Thyroid gland (tissue), 4 donors: ENCODE measurements at regions not wholly inside any gene's neighbourhood (a gene's known extent, or its start where the extent isn't known, plus 50 kb on each side); places are given as distances from the start of the nearest gene placed in this dataset.
"Not testable (repeated sequence)": the region's sequence is repeated elsewhere in the genome, so short reads cannot be mapped to it uniquely, and the experiment has no call there.

Source experiments
- DNase-seq, 2 donors: peaks; one replicate each; pipeline ENCODE4 v3.0.0-alpha.2; 2019
- H3K27ac ChIP-seq, 3 donors: fragments of 200-600 bp; sonication (generic); 1 replicate in 2 of 3; 2 replicates in 1 of 3; pipeline ENCODE4 v1.5.1; 2016 to 2019; ENCODE audit warnings: mild to moderate bottlenecking in 1 of 3, moderate library complexity in 1 of 3
- H3K27me3 ChIP-seq: fragments of 200-600 bp; sonication (generic); one replicate; pipeline ENCODE4 v1.5.1; 2019
- H3K36me3 ChIP-seq, 2 donors: fragments of 200-600 bp; sonication (generic); one replicate each; pipeline ENCODE4 v1.5.1; 2016 to 2019
- H3K4me1 ChIP-seq, 2 donors: fragments of 200-600 bp; sonication (generic); one replicate each; pipeline ENCODE4 v1.5.1; 2017 to 2019
- H3K4me3 ChIP-seq, 3 donors: fragments of 200-600 bp; sonication (generic); replicated peaks in 1 of 3; 1 replicate in 2 of 3; 2 replicates in 1 of 3; pipeline ENCODE4 v1.5.1; 2016; ENCODE audit warnings: mild to moderate bottlenecking in 1 of 3
- H3K9me3 ChIP-seq: fragments of 200-600 bp; sonication (generic); one replicate; pipeline ENCODE4 v1.5.1; 2017
- POLR2A ChIP-seq, 2 donors: fragments of 450-650 bp; IDR thresholded peaks; one replicate each; pipeline ENCODE4 v1.6.1; 2017; ENCODE audit warnings: antibody characterized with exemption in 2 of 2, mild to moderate bottlenecking in 2 of 2, moderate library complexity in 1 of 2
- WGBS, 2 donors: methylation state at CpG; one replicate each; pipeline ENCODE4 v1.1.5; 2017; 5-methylcytosine and 5-hydroxymethylcytosine counted together
- intact Hi-C: fragments of 100-400 bp; cut with DNase I; formaldehyde crosslinking; loops from one replicate; pipeline ENCODE4 v1.15.1; 2023
- TF ChIP-seq, protein P1 (sequence below), 6 experiments: fragments of 200-600 bp in 3 of 6; fragments of 450-650 bp in 3 of 6; sonication (generic) in 3 of 6; IDR thresholded peaks; one replicate each; pipeline ENCODE4 v1.5.1; 2016 to 2019; ENCODE audit warnings: antibody characterized with exemption in 6 of 6, mild to moderate bottlenecking in 2 of 6, inconsistent platforms in 1 of 6, moderate library complexity in 1 of 6

DNA sequence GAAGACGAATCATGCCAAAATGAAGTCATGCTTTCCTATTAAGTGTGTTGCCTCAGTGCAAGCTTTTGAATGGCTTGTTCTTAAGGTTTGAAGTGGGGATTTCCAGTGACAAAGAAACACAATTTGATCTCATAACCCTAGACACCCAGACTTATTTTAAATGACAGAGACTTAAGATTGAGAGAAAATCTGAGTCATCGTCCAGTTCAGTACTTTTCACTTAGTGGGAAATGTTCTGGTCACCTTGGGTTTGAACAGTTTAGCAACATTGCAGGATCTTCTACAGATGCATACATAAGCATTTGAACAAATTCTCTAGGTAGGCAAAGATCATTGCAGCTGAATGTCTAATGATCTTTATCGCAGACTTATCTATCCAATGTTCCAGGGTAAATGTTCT, 926.7 kb upstream of the ADAMTS5 start:
- H3K9me3 ChIP-seq, H3K4me1 ChIP-seq, H3K36me3 ChIP-seq, DNase-seq, H3K4me3 ChIP-seq, H3K27ac ChIP-seq, intact Hi-C loops, H3K27me3 ChIP-seq: not testable (repeated sequence)
- 70 to 87% methylated on average over 2 of the region's 3 CpGs for WGBS, 2 donors

DNA sequence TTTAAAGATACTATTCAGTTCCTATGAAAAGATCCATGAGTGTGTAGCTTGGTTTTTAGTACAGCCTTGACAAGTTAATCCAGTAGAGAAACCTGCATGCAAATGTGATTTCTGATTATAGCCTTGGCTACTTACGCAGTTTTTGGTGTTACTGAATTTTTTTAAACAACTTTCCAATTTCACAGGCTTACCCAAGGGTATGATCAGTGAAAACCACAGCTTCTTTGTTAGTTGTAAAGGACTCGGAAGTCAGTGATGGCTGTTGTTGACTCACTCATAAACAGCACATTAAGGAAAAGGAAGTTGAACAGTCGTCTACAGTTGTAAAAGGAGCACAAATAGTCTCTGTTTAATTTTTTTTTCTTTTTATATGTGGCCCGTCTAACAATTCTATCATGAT, 924.6 kb upstream of the ADAMTS5 start:
- H3K36me3 ChIP-seq, H3K9me3 ChIP-seq, H3K4me1 ChIP-seq, intact Hi-C loops, DNase-seq, H3K4me3 ChIP-seq, H3K27ac ChIP-seq, H3K27me3 ChIP-seq: not testable (repeated sequence)
- WGBS, 2 donors: 71 to 74% methylated on average over 4 of the region's 4 CpGs

DNA sequence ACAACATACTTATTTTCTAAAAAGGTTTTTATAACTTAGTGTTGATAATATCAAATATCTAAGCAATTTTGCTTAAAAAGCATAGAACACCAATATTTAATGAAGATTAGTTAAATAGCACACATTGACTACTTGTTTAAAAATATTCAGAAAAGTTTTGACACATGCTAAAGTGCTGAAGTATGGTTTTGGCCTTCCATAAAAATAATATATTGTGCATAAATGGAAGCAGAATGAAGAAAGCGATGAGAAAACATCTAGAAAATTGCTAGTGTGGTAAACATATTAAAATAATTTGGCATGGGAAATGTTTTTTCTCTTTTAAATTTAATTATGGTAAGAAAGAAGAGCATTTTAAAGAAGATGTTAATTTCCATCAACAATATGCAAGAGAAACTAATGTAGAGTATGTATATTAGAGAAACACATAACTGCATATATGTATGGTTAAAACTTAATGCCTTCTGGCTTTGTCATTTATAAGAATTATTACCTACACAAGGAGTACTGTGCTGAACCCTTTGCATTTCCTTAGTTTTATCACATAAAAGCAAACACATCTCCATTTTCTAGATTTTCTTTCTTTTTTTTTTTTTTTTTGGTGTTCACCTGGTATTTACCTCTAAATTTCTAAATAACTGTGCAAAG, 921.0 kb upstream of the ADAMTS5 start:
- WGBS, 2 donors: 93 to 94% methylated on average over 1 of the region's 1 CpG
- DNase-seq, H3K4me1 ChIP-seq, H3K9me3 ChIP-seq, H3K4me3 ChIP-seq, H3K27ac ChIP-seq, H3K36me3 ChIP-seq, intact Hi-C loops, H3K27me3 ChIP-seq: not testable (repeated sequence)

DNA sequence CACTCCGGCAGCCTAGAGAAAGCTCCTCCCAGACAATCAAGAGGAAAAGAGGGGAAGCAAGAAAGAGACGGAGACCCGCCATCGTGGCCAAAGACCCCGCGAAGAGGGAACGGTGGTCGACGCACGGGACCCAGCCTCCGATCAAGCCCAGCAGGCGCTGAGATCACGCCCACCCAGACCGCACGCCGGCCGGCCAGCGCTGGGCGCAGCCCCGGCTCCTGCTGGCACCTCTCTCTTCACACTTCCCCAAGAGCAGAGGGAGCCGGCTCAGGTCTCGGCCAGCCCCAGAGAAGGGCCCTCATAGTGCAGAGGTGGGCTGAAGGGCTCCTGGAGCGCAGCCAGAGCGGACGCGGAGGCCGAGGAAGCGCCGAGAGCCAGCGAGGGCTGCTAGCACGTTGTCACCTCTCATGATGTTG, 918.4 kb upstream of the ADAMTS5 start:
- Histone ChIP-seq H3K27ac (no peak overlapping the region), H3K27me3 (no peaks in the 10 kb centered on the region), H3K4me3 (no peak overlapping the region), H3K4me1 (no peaks in the 10 kb centered on the region), H3K9me3 (no peaks in the 10 kb centered on the region), H3K36me3 (no peaks in the 10 kb centered on the region)
- no peak for TF ChIP-seq POLR2A (IDR thresholded peaks at IDR 0.05)
- TF ChIP-seq, protein P1, sequence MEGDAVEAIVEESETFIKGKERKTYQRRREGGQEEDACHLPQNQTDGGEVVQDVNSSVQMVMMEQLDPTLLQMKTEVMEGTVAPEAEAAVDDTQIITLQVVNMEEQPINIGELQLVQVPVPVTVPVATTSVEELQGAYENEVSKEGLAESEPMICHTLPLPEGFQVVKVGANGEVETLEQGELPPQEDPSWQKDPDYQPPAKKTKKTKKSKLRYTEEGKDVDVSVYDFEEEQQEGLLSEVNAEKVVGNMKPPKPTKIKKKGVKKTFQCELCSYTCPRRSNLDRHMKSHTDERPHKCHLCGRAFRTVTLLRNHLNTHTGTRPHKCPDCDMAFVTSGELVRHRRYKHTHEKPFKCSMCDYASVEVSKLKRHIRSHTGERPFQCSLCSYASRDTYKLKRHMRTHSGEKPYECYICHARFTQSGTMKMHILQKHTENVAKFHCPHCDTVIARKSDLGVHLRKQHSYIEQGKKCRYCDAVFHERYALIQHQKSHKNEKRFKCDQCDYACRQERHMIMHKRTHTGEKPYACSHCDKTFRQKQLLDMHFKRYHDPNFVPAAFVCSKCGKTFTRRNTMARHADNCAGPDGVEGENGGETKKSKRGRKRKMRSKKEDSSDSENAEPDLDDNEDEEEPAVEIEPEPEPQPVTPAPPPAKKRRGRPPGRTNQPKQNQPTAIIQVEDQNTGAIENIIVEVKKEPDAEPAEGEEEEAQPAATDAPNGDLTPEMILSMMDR (IDR thresholded peaks at IDR 0.05): no peak
- 96 to 97% methylated on average over 31 of the region's 31 CpGs for WGBS, 2 donors
- no peak for DNase-seq
- intact Hi-C loops: no loop called here

DNA sequence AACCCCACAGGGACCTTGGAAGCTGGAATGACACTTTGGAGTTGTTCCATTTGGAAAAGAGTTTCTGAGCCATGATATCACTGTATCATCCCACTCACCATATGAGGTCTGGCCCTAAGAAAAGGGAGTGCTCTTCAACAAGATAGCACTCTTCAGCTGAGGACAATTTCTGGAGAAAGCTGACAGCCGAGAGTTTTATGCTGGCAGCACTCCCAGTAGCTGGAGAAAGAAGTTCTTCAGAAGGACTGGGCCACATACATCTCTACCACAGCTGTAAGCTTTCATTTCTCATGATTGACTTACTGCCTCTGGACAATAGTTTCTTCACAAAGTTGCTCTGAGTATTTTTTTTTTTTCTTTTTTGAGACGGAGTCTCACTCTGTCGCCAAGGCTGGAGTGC, 914.4 kb upstream of the ADAMTS5 start:
- H3K36me3 ChIP-seq, H3K4me1 ChIP-seq, H3K9me3 ChIP-seq, DNase-seq, intact Hi-C loops, H3K27ac ChIP-seq, H3K4me3 ChIP-seq, H3K27me3 ChIP-seq: not testable (repeated sequence)
- WGBS, 2 donors: 59 to 62% methylated on average over 3 of the region's 3 CpGs

DNA sequence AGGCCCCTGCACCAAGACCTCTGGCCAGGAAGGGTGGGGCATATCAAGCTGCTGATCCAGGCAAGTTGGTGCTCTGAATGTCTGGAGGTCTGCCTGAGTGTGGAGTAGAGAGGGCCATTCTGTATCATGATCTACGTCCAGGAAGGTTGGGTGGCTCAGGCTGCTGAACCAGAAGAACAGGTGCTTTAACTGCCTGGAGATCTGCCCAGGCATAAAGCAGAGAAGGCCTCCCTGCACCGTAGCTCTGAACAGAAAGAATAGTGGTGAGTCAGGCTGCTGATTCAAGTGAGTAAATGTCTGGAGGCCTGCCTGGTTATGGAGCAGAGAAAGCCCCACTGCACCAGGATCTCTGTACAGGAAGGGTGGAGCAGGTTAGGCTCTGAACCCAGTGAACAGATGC, 905.5 kb upstream of the ADAMTS5 start:
- H3K9me3 ChIP-seq, DNase-seq, H3K4me3 ChIP-seq, H3K36me3 ChIP-seq, intact Hi-C loops, H3K27ac ChIP-seq, H3K27me3 ChIP-seq, H3K4me1 ChIP-seq: not testable (repeated sequence)
- WGBS, 2 donors: 53 to 75% methylated on average over 2 of the region's 2 CpGs

DNA sequence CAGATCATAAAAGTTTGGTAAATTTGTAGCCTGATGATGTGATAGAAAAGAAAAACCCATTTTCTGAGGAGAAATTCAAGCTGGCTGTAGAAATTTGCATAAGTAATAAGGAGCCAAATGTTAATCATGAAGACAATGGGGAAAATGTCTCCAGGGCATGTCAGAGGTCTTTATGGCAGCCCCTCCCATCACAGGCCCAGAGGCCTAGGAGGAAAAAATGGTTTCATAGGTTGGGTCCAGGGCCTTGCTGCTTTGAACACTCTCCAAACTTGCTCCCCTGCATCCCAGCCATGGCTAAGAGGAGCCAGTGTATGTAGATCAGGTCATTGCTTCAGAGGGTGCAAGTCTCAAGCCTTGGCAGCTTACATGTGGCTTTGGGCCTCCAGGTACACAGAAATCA, 903.9 kb upstream of the ADAMTS5 start:
- H3K27ac ChIP-seq, H3K9me3 ChIP-seq, H3K4me3 ChIP-seq, H3K27me3 ChIP-seq, DNase-seq, intact Hi-C loops, H3K36me3 ChIP-seq, H3K4me1 ChIP-seq: not testable (repeated sequence)

DNA sequence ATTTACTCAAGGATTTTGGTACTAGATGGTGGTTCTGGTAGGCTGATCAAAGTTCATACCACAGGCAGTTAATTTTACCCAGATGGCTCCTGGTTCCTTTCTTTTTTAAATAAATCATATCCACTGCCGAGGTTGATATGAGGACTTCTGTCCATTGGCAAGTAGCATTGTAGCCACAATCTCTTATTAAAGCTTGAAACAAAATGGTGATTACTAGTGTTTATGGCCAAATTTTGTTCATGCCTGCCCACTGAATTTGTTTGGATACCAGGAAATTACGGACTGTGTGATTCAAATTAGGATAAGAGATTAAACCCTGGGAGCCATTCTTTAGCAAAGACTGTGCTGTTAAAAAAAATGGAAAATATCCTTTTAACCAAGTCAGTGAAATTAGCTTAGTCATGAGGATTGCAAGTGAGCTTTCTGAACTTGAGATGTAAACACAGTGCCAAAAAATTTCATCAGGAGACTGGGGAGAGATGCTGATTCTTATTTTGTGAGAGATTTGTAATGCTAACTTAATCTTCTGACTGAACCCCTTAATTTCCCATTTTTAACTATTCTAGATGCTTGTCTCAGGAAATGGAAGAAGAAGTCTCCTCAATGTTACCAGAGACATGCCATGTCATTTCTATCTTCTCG, 893.5 kb upstream of the ADAMTS5 start:
- whole genome bisulfite sequencing, 2 donors: 77 to 83% methylated on average over 3 of the region's 3 CpGs
- H3K4me3 ChIP-seq, H3K27me3 ChIP-seq, H3K36me3 ChIP-seq, H3K9me3 ChIP-seq, intact Hi-C loops, H3K27ac ChIP-seq, H3K4me1 ChIP-seq, DNase-seq: not testable (repeated sequence)

DNA sequence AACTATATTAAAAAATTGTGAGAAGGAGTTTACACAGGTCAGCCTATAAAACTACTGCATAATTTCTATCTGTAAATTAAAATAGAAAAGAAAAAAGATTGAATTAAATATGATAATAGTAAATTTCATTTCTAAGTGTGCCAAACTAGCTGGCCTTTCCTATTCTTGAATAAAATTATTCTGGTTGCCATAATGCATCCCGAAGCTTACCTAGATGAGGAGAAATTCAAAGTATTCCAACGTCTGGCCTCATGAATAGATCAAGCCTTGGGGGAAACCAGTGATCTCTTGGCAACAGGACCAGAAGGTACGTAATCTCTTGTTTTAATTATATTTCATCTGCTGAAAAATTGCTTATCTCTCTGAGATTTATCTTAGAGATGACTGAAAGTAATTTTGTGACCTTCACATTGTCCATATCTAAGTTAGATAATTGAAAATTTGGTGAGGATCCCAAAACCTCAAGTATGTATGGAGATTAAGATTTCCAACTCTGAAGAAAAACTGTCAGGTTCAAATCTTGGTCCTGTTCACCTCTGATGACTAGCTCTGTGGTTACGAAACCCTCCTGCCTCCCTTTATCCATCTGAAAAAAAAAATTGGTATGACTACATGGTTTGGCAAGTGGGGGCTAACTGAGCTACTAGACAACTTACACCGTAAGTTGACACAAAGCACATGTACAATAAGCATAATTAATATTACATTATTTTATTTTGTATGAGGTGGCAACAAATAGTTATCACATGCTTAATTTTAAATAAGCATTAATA, 891.4 kb upstream of the ADAMTS5 start:
- H3K4me3 ChIP-seq, H3K36me3 ChIP-seq, H3K27me3 ChIP-seq, H3K9me3 ChIP-seq, H3K4me1 ChIP-seq, H3K27ac ChIP-seq, DNase-seq, intact Hi-C loops: not testable (repeated sequence)
- WGBS, 2 donors: 90 to 94% methylated on average over 5 of the region's 5 CpGs

DNA sequence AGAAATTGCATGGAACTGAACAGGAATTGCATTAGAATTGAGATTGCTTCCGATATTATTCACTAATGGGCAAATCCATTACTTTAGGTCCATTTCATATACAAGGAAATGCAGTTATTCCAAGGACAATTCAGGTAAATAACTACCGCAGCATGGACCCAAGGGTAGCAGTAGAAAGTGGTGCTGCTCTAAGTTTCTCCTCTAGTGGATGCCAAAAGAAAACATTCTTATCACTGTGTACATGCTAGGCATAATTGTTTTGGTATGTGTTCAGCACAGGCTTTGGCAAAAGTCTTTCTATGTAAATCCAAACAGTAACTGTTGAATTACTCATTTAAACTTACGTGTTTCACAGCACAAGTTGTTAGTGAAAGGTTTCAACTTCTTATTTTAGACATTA, 890.1 kb upstream of the ADAMTS5 start:
- 50 to 64% methylated on average over 3 of the region's 3 CpGs for WGBS, 2 donors
- H3K9me3 ChIP-seq, H3K36me3 ChIP-seq, H3K4me3 ChIP-seq, H3K4me1 ChIP-seq, DNase-seq, intact Hi-C loops, H3K27ac ChIP-seq, H3K27me3 ChIP-seq: not testable (repeated sequence)
